Heart right ventricle (tissue), 16 donors: ENCODE measurements at regions not wholly inside any gene's neighbourhood (a gene's known extent, or its start where the extent isn't known, plus 50 kb on each side); places are given as distances from the start of the nearest gene placed in this dataset.

Source experiments
- ATAC-seq, 8 donors: fragments of 200-7000 bp; cut with Tn5 transposase; one replicate each; pipeline ENCODE4 v1.9.1; 2020; ENCODE audit warnings: mild to moderate bottlenecking in 8 of 8, moderate library complexity in 8 of 8, moderate number of reproducible peaks in 1 of 8
- DNase-seq, 2 donors: peaks; one replicate each; pipeline ENCODE4 v3.0.0-alpha.2; 2020
- H3K27ac ChIP-seq, 10 donors: fragments of 200-600 bp; sonication (generic) in 2 of 10; one replicate each; pipeline versions ENCODE4 v1.5.0 to v1.8.0; 2020 to 2022; ENCODE audit warnings: mild to moderate bottlenecking in 3 of 10
- H3K27me3 ChIP-seq, 7 donors: fragments of 200-600 bp; one replicate each; pipeline ENCODE4 v1.8.0; 2021 to 2022; ENCODE audit warnings: mild to moderate bottlenecking in 2 of 7
- H3K36me3 ChIP-seq, 9 donors: fragments of 200-600 bp; sonication (generic) in 1 of 9; one replicate each; pipeline versions ENCODE4 v1.5.0 to v1.8.0; 2020 to 2022; ENCODE audit warnings: mild to moderate bottlenecking in 2 of 9
- H3K4me1 ChIP-seq, 9 donors: fragments of 200-600 bp; sonication (generic) in 1 of 9; one replicate each; pipeline versions ENCODE4 v1.5.0 to v1.8.0; 2020 to 2022; ENCODE audit warnings: mild to moderate bottlenecking in 4 of 9
- H3K4me3 ChIP-seq, 10 donors: fragments of 200-600 bp; sonication (generic) in 2 of 10; one replicate each; pipeline versions ENCODE4 v1.5.0 to v1.8.0; 2020 to 2022; ENCODE audit warnings: mild to moderate bottlenecking in 7 of 10, moderate library complexity in 2 of 10
- H3K9me3 ChIP-seq, 11 donors: fragments of 200-600 bp in 10 of 11; sonication (generic) in 2 of 11; one replicate each; pipeline versions ENCODE4 v1.5.0 to v1.8.0; 2013 to 2022; ENCODE audit warnings: mild to moderate bottlenecking in 2 of 11, control low read depth in 1 of 11, moderate library complexity in 1 of 11
- CTCF ChIP-seq, 9 donors: fragments of 200-600 bp; sonication (generic) in 2 of 9; IDR thresholded peaks; one replicate each; pipeline versions ENCODE4 v1.5.0 to v1.8.0; 2021 to 2022; ENCODE audit warnings: antibody characterized with exemption in 9 of 9, mild to moderate bottlenecking in 5 of 9, moderate library complexity in 1 of 9
- WGBS, 2 donors: extraction: QIAGEN DNeasy Blood & Tissue Kit; methylation state at CpG; one replicate each; pipeline ENCODE4 v1.1.7; 2013; ENCODE audit warnings: inconsistent platforms in 1 of 2; 5-methylcytosine and 5-hydroxymethylcytosine counted together
- intact Hi-C, 10 donors: fragments of 100-400 bp; cut with DNase I; formaldehyde crosslinking; loops; one replicate each; pipeline versions ENCODE4 v1.11.1 to v1.14.2; 2022
- donor health status: Arrhythmogenic right ventricular cardiomyopathy.
- donor health status: ischemic (EF 13 %, LVEDD 7.1; RV severe dilation, severe dysfunction).
- donor health status: healthy with polysubstance abuse.
- donor health status: DM: no; HTN: yes; CAD: no.
- donor health status: DM: no; HTN: no; CAD: no.
- donor health status: ischemic (EF 25% LVEDD 6.9; RV normal size, moderate dysfunction).
- donor health status: ischemic (EF 25% LVEDD 5.7; RV mildly dilated, moderate dysfunction).
- donor health status: healthy.
- donor health status: DM: yes; HTN: yes; CAD: no.
- donor health status: Ischemic cardiomyopathy.
- donor health status: ischemic (EF 35%, LVEDD 5.7; RV mildly dilated, moderate dysfunction).
- donor health status: nonischemic (EF 11% LVEDD 7.7; RV severe dilation, severe dysfunction).
- donor health status: DM: yes; HTN: yes; CAD: no.
- donor health status: PGD.
- donor health status: ischemic (EF 29% LVEDD 5.4; RV normal size, mild dysfunction).
- donor health status: nonischemic (EF 23%, LVEDD 6.1; RV moderate dilation, normal function).

DNA sequence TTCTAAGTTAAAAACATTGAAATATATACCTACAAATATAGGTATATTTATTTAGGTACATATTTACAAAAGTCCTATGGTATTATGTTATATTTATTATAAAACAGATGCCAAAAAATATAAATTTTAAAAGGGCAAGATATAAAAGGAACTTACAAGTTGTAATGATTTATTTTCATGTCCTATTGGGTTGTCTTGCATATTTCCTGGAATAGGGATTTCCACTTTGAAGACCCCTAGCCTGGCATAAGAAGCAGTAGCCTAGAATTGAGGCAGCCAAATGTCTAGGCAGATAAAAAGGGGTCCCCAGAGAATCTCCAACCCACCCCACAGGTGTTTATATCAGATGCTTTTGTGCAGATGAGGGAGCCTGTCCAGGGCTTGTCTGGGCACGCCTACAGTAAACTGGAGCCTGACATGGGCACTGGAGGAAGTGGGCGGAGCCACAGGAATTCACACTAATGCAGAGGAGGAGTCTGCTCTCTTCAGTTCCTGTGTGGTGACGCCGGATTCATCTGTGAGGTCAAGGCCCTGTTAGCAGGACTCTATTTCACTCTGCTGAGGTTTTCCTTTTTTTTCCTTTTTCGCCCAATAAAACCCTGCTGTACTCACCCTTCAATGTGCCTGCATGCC is 1088.9 kb upstream of the PIK3C3 start:
- H3K36me3 ChIP-seq, result no peaks in the 10 kb centered on the region
- intact Hi-C loops, result no loop called here
- no peak overlapping the region for H3K4me3 ChIP-seq
- H3K4me1 ChIP-seq, result no peaks in the 10 kb centered on the region
- no peak for ATAC-seq
- WGBS, 2 donors, result 84 to 86% methylated on average over 5 of the region's 5 CpGs
- no peaks in the 10 kb centered on the region for H3K27me3 ChIP-seq
- H3K27ac ChIP-seq, result no peak overlapping the region
- no peak for TF ChIP-seq CTCF (IDR thresholded peaks at IDR 0.05)
- DNase-seq, result no peak
- peaks cover 0 to 4% (median 0%) of the 10 kb centered on the region in 11 donors for H3K9me3 ChIP-seq

DNA sequence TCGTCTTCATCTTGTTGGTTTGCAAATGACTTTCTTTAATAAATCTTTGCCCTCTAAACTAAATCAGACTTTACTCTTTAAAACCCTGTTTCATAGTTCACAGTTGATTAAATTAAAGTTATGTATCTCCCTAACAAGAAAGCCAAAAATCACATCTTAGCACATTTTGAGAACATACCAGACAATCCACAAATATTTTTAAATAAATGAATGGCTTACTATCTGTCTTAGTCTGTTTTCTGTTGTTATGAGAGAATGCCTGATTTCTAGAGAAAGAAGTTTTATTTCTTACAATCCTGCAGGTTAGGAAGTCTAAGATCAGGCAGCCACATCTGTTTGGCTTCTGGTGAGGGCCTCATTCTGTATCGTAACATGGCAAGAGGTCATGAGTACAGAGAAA is 1090.2 kb upstream of the PIK3C3 start:
- Histone ChIP-seq H3K27me3 (no peaks in the 10 kb centered on the region), H3K4me1 (no peaks in the 10 kb centered on the region), H3K4me3 (no peak overlapping the region), H3K27ac (no peak overlapping the region), H3K9me3 (peaks cover 0 to 4% (median 0%) of the 10 kb centered on the region in 11 donors), H3K36me3 (no peaks in the 10 kb centered on the region)
- no peak for TF ChIP-seq CTCF (IDR thresholded peaks at IDR 0.05)
- intact Hi-C loops, result no loop called here
- DNase-seq (no peak), ATAC-seq (no peak)
- WGBS, 2 donors, result 90 to 99% methylated on average over 2 of the region's 2 CpGs

DNA sequence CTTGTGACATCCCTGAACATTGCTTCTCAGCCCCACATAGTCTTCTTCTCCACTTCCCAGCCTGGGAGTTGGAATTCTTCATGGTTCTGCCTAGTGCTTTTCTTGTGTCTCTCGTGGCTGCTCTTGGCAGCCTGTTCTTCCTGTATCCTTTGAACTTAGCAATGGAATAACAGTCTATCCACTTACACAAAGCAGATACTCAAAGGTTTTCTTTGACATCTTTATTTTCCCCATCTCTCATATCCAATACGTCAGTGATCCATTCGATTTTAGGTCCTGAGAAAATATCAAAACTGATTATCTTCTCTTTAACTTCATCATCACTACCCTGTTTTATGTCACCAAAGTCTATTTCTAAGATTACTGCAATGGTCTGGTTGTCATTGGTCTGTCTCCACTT is 1091.2 kb upstream of the PIK3C3 start:
- DNase-seq, result no peak
- H3K4me1 ChIP-seq, result no peaks in the 10 kb centered on the region
- intact Hi-C loops, result no loop called here
- H3K4me3 ChIP-seq, result no peak overlapping the region
- H3K27ac ChIP-seq, result no peak overlapping the region
- peaks cover 0 to 4% (median 0%) of the 10 kb centered on the region in 11 donors for H3K9me3 ChIP-seq
- no peak for TF ChIP-seq CTCF (IDR thresholded peaks at IDR 0.05)
- H3K27me3 ChIP-seq, result no peaks in the 10 kb centered on the region
- no peaks in the 10 kb centered on the region for H3K36me3 ChIP-seq
- no peak for ATAC-seq
- 64% methylated on average over 3 of the region's 3 CpGs for WGBS, 2 donors

DNA sequence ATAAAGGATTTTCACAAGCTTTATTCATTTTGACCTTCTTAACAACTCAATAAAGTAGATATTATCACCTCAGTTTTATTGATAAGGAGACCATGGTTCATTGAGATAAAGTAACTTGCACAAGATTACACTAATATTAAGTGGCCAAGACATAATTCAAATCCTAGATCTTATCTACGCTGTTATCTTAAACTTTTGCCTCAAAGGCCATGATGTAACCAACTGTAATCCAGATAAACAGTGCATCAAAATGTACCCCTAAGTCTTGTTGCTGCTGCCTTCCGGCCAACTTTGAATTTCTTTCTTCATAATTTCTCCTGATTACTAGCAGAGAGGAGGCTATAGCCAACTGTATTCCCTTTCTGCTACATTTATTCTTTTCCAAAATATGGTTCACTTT is 1094.8 kb upstream of the PIK3C3 start:
- WGBS, 2 donors, result 91% methylated on average over 2 of the region's 2 CpGs

More for the DNA sequence above, 1094.8 kb upstream of the PIK3C3 start:
- TF ChIP-seq CTCF (IDR thresholded peaks at IDR 0.05), result no peak
- Histone ChIP-seq H3K36me3 (no peaks in the 10 kb centered on the region), H3K4me3 (no peak overlapping the region), H3K27me3 (no peaks in the 10 kb centered on the region), H3K4me1 (no peaks in the 10 kb centered on the region), H3K9me3 (no peaks in the 10 kb centered on the region), H3K27ac (no peak overlapping the region)
- no peak for DNase-seq
- no peak for ATAC-seq
- intact Hi-C loops, result no loop called here
